ENCODE measurements at regions not wholly inside any gene's neighbourhood (a gene's known extent, or its start where the extent isn't known, plus 50 kb on each side); places are given as distances from the start of the nearest gene placed in this dataset.

DNA sequence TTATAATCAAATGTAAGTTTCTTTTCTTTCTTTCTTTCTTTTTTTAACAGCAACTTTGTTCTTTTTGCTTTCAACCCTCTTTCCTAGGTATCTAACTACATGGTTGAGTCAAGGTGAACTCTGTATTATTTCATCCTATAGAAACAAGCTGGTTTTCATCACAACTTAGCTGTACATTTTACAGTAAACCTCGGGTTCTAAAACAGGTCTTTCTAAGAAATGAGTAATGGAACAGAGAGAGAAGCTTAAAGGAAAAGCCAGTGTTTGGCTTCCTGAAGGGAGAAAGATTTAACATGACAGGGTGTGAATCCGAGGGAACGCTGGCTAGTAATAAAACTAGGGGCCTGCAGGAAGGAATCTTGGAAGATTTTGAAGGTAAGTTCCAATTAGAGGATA lies 143.4 kb upstream of the ITGB1 start:
- H3K4me3 ChIP-seq (ENCODE audit: extremely low read depth, insufficient read depth, low read length, poor library complexity, severe bottlenecking): no peak overlapping the region
- peak overlapping the region; percentile 51 for H3K27ac ChIP-seq (ENCODE audit: low read depth, low read length, severe bottlenecking)
- no peaks in the 10 kb centered on the region for H3K36me3 ChIP-seq (ENCODE audit: control insufficient read depth, insufficient read depth, low read length)
- peaks cover 18% of the 10 kb centered on the region for H3K9me3 ChIP-seq (ENCODE audit: control insufficient read depth, low read length)
- WGBS, 2 experiments (ENCODE audit: insufficient coverage in 2 of 2): 77 to 91% methylated on average over 3 of the region's 3 CpGs
- H3K4me1 ChIP-seq (ENCODE audit: control insufficient read depth, insufficient read depth, low read length, poor library complexity, severe bottlenecking): no peaks in the 10 kb centered on the region

- H3K4me1 ChIP-seq (ENCODE audit: control insufficient read depth, insufficient read depth, low read length, poor library complexity, severe bottlenecking): no peaks in the 10 kb centered on the region
- WGBS, 2 experiments (ENCODE audit: insufficient coverage in 2 of 2): 100% methylated on average over 1 of the region's 1 CpG
- peak overlapping the region; percentile 70 for H3K27ac ChIP-seq (ENCODE audit: low read depth, low read length, severe bottlenecking)
- H3K36me3 ChIP-seq (ENCODE audit: control insufficient read depth, insufficient read depth, low read length): no peaks in the 10 kb centered on the region
- H3K9me3 ChIP-seq (ENCODE audit: control insufficient read depth, low read length): peaks cover 18% of the 10 kb centered on the region
- H3K4me3 ChIP-seq (ENCODE audit: extremely low read depth, insufficient read depth, low read length, poor library complexity, severe bottlenecking): no peak overlapping the region
These were observed 142.9 kb upstream of the ITGB1 start for GRCh38 chr10:33100781-33101391.

DNA sequence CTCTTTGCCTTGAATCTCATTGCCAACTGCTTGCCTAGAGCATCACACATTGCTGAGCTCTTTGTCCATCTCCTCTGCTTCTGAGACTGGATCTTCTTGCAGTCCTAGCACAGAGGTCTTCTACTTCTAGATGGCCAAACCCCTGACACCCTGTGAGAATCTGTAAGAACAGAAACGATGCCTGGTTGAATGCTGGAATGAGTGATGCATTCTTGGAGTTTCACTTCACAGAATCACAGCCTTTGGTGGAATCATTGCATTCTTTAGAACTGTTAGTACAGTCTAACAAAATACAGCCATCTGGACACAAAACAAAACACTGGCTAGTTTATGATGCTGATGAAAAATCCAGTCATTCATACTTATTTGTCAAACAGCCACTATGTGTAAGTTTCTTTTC lies 141.7 kb upstream of the ITGB1 start:
- no peak overlapping the region for H3K27ac ChIP-seq (ENCODE audit: low read depth, low read length, severe bottlenecking)
- H3K4me3 ChIP-seq (ENCODE audit: extremely low read depth, insufficient read depth, low read length, poor library complexity, severe bottlenecking): no peak overlapping the region
- WGBS, 2 experiments (ENCODE audit: insufficient coverage in 2 of 2): no CpG with 5 or more reads among the region's 1 CpG
- no peaks in the 10 kb centered on the region for H3K4me1 ChIP-seq (ENCODE audit: control insufficient read depth, insufficient read depth, low read length, poor library complexity, severe bottlenecking)
- peaks cover 24% of the 10 kb centered on the region for H3K9me3 ChIP-seq (ENCODE audit: control insufficient read depth, low read length)
- no peaks in the 10 kb centered on the region for H3K36me3 ChIP-seq (ENCODE audit: control insufficient read depth, insufficient read depth, low read length)

DNA sequence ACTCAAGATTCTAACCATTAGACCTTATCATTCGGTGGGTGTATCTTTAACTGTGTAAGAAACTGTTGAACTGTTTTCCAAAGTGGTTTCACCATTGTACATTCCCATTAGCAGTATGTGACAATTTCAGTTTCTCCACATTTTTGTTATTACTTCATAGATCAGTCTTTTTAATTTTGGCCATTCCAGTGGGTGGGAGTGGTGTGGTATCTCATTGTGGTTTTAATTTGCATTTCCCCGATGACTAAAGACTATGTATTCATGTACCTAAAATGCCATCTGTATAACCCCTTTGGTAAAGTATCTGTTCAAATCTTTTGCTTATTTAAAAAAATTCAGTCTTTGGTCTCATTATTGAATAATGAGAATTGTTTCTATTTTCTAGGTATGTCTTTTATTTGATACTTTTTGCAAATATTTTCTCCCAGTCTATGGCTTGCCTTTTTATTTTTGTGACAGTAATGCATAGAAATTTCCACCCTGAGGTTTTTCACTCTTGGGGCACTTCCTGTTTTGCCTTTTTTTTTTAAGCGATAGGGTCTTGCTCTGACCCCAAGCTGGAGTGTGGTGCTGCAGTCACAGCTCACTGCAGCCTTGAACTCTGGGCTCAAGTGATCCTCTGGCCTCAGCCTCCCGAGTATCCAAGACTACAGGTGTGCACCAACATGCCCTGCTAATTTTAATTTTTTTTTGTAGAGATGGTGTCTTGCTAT lies 141.1 kb upstream of the ITGB1 start:
- no peaks in the 10 kb centered on the region for H3K4me1 ChIP-seq (ENCODE audit: control insufficient read depth, insufficient read depth, low read length, poor library complexity, severe bottlenecking)
- H3K9me3 ChIP-seq (ENCODE audit: control insufficient read depth, low read length): peaks cover 28% of the 10 kb centered on the region
- H3K27ac ChIP-seq (ENCODE audit: low read depth, low read length, severe bottlenecking): no peak overlapping the region
- H3K36me3 ChIP-seq (ENCODE audit: control insufficient read depth, insufficient read depth, low read length): no peaks in the 10 kb centered on the region
- WGBS, 2 experiments (ENCODE audit: insufficient coverage in 2 of 2): 71 to 100% methylated on average over 1 of the region's 4 CpGs
- H3K4me3 ChIP-seq (ENCODE audit: extremely low read depth, insufficient read depth, low read length, poor library complexity, severe bottlenecking): no peak overlapping the region

DNA sequence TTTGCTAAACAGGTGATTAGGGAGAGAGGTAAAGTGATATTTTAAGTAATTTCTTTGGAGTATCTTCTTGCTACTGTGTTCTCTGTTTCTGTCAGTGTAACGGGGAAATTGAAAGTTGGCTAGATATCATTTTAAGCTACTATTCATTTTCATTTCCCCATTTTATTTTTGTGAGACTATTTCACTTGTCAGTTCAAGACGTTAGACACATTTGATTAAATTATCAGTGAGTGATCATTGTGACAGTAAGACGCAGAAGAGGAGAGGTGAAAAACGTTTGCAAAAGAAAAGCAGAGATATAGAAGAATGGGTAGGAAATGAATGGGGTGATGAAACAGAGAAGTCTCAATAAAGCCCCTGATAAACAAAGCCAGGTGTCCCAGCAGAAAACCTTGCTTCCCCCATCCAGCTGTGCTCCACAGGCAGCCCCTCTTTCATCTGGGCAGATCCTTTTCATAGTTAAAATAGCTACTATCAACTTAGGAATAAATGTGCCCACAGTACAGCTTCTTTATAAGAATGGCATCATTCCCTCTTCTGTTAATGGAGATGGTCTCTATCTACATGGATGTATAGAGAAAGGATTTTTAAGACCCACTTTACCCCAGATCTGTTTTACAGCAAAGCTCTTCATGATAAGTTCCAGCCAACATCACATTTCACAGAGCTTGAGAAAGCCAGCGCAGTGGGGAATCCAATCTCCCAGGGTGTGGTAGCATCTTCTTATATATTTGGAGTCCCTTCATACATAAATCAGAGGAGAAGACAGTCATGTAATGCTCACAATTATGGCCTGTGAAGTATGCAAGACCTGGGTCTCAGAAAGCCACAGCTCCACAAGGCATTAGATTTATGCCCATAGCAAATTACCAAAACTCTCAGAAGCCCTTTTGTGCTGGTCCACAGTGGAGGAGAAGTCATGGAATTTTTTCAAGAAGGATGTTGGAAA lies 138.1 kb upstream of the ITGB1 start:
- Histone ChIP-seq H3K4me1 (ENCODE audit: control insufficient read depth, insufficient read depth, low read length, poor library complexity, severe bottlenecking) (no peaks in the 10 kb centered on the region), H3K36me3 (ENCODE audit: control insufficient read depth, insufficient read depth, low read length) (no peaks in the 10 kb centered on the region), H3K4me3 (ENCODE audit: extremely low read depth, insufficient read depth, low read length, poor library complexity, severe bottlenecking) (no peak overlapping the region), H3K27ac (ENCODE audit: low read depth, low read length, severe bottlenecking) (no peak overlapping the region), H3K9me3 (ENCODE audit: control insufficient read depth, low read length) (peaks cover 27% of the 10 kb centered on the region)
- WGBS, 2 experiments (ENCODE audit: insufficient coverage in 2 of 2): 17 to 50% methylated on average over 1 to 2 of the region's 5 CpGs

GRCh38 chr10:33094263-33095051 lies 136.4 kb upstream of the ITGB1 start:
- H3K27ac ChIP-seq (ENCODE audit: low read depth, low read length, severe bottlenecking): no peak overlapping the region
- 95 to 100% methylated on average over 3 to 4 of the region's 4 CpGs for WGBS, 2 experiments (ENCODE audit: insufficient coverage in 2 of 2)
- H3K9me3 ChIP-seq (ENCODE audit: control insufficient read depth, low read length): peaks cover 27% of the 10 kb centered on the region
- no peak overlapping the region for H3K4me3 ChIP-seq (ENCODE audit: extremely low read depth, insufficient read depth, low read length, poor library complexity, severe bottlenecking)
- H3K4me1 ChIP-seq (ENCODE audit: control insufficient read depth, insufficient read depth, low read length, poor library complexity, severe bottlenecking): no peaks in the 10 kb centered on the region
- H3K36me3 ChIP-seq (ENCODE audit: control insufficient read depth, insufficient read depth, low read length): no peaks in the 10 kb centered on the region

GRCh38 chr10:33093362-33093761 lies 135.3 kb upstream of the ITGB1 start:
- 90 to 96% methylated on average over 3 of the region's 3 CpGs for WGBS, 2 experiments (ENCODE audit: insufficient coverage in 2 of 2)
- no peak overlapping the region for H3K27ac ChIP-seq (ENCODE audit: low read depth, low read length, severe bottlenecking)

GRCh38 chr10:33092596-33092995 lies 134.6 kb upstream of the ITGB1 start:
- Histone ChIP-seq H3K27ac (ENCODE audit: low read depth, low read length, severe bottlenecking) (no peak overlapping the region), H3K36me3 (ENCODE audit: control insufficient read depth, insufficient read depth, low read length) (no peaks in the 10 kb centered on the region)

More at GRCh38 chr10:33093362-33093761, 135.3 kb upstream of the ITGB1 start:
- H3K36me3 ChIP-seq (ENCODE audit: control insufficient read depth, insufficient read depth, low read length): no peaks in the 10 kb centered on the region
- H3K4me3 ChIP-seq (ENCODE audit: extremely low read depth, insufficient read depth, low read length, poor library complexity, severe bottlenecking): no peak overlapping the region
- H3K4me1 ChIP-seq (ENCODE audit: control insufficient read depth, insufficient read depth, low read length, poor library complexity, severe bottlenecking): no peaks in the 10 kb centered on the region
- peaks cover 27% of the 10 kb centered on the region for H3K9me3 ChIP-seq (ENCODE audit: control insufficient read depth, low read length)

DNA sequence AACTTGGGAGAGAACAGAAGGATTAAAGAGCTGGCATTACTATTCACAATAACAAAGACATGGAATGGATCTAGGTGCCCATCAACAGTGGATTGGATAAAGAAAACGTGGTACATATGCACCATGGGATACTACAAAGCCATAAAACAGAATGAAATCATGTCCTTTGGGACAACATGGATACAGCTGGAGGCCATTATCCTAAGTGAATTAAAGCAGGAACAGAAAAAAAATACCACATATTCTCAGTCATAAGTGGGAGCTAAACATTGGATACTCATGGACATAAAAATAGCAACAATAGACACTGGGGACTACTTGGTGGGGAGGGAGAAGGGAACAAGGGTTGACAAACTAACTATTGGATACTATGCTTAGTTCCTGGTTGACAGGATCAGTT lies 133.2 kb upstream of the ITGB1 start:
- 80% methylated on average over 1 of the region's 1 CpG; no CpG with 5 or more reads in 1 of the 2 experiments for WGBS, 2 experiments (ENCODE audit: insufficient coverage in 2 of 2)
- no peaks in the 10 kb centered on the region for H3K4me1 ChIP-seq (ENCODE audit: control insufficient read depth, insufficient read depth, low read length, poor library complexity, severe bottlenecking)
- H3K27ac ChIP-seq (ENCODE audit: low read depth, low read length, severe bottlenecking): no peak overlapping the region
- H3K36me3 ChIP-seq (ENCODE audit: control insufficient read depth, insufficient read depth, low read length): no peaks in the 10 kb centered on the region
- H3K4me3 ChIP-seq (ENCODE audit: extremely low read depth, insufficient read depth, low read length, poor library complexity, severe bottlenecking): no peak overlapping the region
- peaks cover 21% of the 10 kb centered on the region for H3K9me3 ChIP-seq (ENCODE audit: control insufficient read depth, low read length)

More at GRCh38 chr10:33092596-33092995, 134.6 kb upstream of the ITGB1 start:
- 80% methylated on average over 1 of the region's 1 CpG; no CpG with 5 or more reads in 1 of the 2 experiments for WGBS, 2 experiments (ENCODE audit: insufficient coverage in 2 of 2)
- Histone ChIP-seq H3K9me3 (ENCODE audit: control insufficient read depth, low read length) (peaks cover 26% of the 10 kb centered on the region), H3K4me1 (ENCODE audit: control insufficient read depth, insufficient read depth, low read length, poor library complexity, severe bottlenecking) (no peaks in the 10 kb centered on the region), H3K4me3 (ENCODE audit: extremely low read depth, insufficient read depth, low read length, poor library complexity, severe bottlenecking) (no peak overlapping the region)

- Histone ChIP-seq H3K9me3 (ENCODE audit: control insufficient read depth, low read length) (peaks cover 8% of the 10 kb centered on the region), H3K27ac (ENCODE audit: low read depth, low read length, severe bottlenecking) (no peak overlapping the region), H3K4me3 (ENCODE audit: extremely low read depth, insufficient read depth, low read length, poor library complexity, severe bottlenecking) (no peak overlapping the region), H3K36me3 (ENCODE audit: control insufficient read depth, insufficient read depth, low read length) (no peaks in the 10 kb centered on the region), H3K4me1 (ENCODE audit: control insufficient read depth, insufficient read depth, low read length, poor library complexity, severe bottlenecking) (no peaks in the 10 kb centered on the region)
- 90% methylated on average over 6 of the region's 6 CpGs for WGBS, 2 experiments (ENCODE audit: insufficient coverage in 2 of 2)
These were observed 131.0 kb upstream of the ITGB1 start for GRCh38 chr10:33088990-33089389.

Measured in mesodermal cell (in vitro differentiated cells).